ENCODE measurements at regions not wholly inside any gene's neighbourhood (a gene's known extent, or its start where the extent isn't known, plus 50 kb on each side); places are given as distances from the start of the nearest gene placed in this dataset.

GRCh38 chr2:188797371-188797770 is 176.8 kb upstream of the COL3A1 start (continued):
- TF ChIP-seq ZNF75D (CRISPR knock-in tag; IDR thresholded peaks at IDR 0.05; ENCODE audit: borderline replicate concordance): no peak
- TF ChIP-seq FUBP1 (CRISPR knock-in tag; IDR thresholded peaks at IDR 0.05; ENCODE audit: borderline replicate concordance): no peak

DNA sequence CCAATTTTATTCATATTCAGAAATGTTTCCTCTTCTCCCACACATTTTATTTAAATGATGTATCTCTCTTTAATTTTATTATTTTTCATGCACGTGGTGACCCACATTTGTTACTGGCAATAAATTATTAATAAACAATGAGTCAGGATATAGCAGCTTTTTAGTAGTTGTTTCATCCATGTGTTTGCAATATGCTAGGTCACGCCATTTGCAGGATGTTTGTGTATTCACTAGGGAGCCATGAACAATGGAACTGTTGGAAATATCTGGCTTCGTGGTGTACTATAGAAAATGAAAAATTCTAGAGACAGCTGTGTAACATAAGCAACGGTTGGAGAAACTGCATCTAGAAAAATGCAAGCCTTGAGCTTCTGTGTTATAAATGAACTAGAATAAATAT is 176.0 kb upstream of the COL3A1 start:
- in situ Hi-C loops (cut with HindIII; ENCODE audit: extremely low pct_ligation_motif_present, low pct_unique_long_range_greater_than_20kb): no loop called here
- intact Hi-C loops (cut with micrococcal nuclease; ENCODE audit: unreplicated experiment): no loop called here
- DNase-seq (ENCODE audit: low spot score) (no peak), FAIRE-seq (no peak), ATAC-seq (no peak)
- no TSS peak for BruUV-seq (replicated peaks)
- Histone ChIP-seq H4K20me1 (ENCODE audit: insufficient read depth, low read length) (no peaks in the 10 kb centered on the region), H3K27me3 (ENCODE audit: control insufficient read depth in 1 of 2, insufficient read depth in 2 of 2, low read length in 2 of 2) (no peaks in the 10 kb centered on the region), H3K9ac (ENCODE audit: insufficient read depth, low read depth, low read length) (no peak overlapping the region), H3K4me2 (ENCODE audit: low read depth, low read length) (no peak overlapping the region), H3K4me3 (replicated peaks in 1 of 3; ENCODE audit: insufficient read depth in 1 of 3, low read depth in 2 of 3, low read length in 3 of 3) (no peak overlapping the region), H3K4me1 (ENCODE audit: insufficient read depth, low read length) (no peaks in the 10 kb centered on the region), H3K36me3 (replicated peaks in 1 of 2; ENCODE audit: control insufficient read depth in 1 of 2, insufficient read depth in 2 of 2, low read length in 2 of 2) (no peaks in the 10 kb centered on the region), H3K27ac (ENCODE audit: extremely low read length, insufficient read depth, low read length) (no peak overlapping the region), H3K79me2 (ENCODE audit: insufficient read depth, low read length) (no peaks in the 10 kb centered on the region), H2AFZ (ENCODE audit: low read length) (no peak overlapping the region), H3K9me3 (ENCODE audit: low read length) (peaks cover 5% of the 10 kb centered on the region; the same call in 1 of the 2 replicates)
- WGBS (ENCODE audit: low lambda C conversion rate): 5% methylated on average over 4 of the region's 4 CpGs
- TF ChIP-seq HNF1B (CRISPR knock-in tag; IDR thresholded peaks at IDR 0.05) (no peak), ZNF562 (CRISPR knock-in tag; IDR thresholded peaks at IDR 0.05; ENCODE audit: borderline replicate concordance) (no peak), JUN (CRISPR knock-in tag; IDR thresholded peaks at IDR 0.05) (no peak), ARNTL (CRISPR knock-in tag; IDR thresholded peaks at IDR 0.05) (no peak), ZNF549 (CRISPR knock-in tag; IDR thresholded peaks at IDR 0.05) (no peak), ATF7-NPFF (CRISPR knock-in tag; IDR thresholded peaks at IDR 0.05; ENCODE audit: low read depth) (no peak), ZNF383 (CRISPR knock-in tag; IDR thresholded peaks at IDR 0.05; ENCODE audit: borderline replicate concordance) (no peak), RARG (CRISPR knock-in tag; IDR thresholded peaks at IDR 0.05; ENCODE audit: low read depth) (no peak), CEBPG (CRISPR knock-in tag; IDR thresholded peaks at IDR 0.05) (no peak), NR2F2 (IDR thresholded peaks at IDR 0.05; ENCODE audit: borderline replicate concordance, low read depth) (no peak), NFIB (CRISPR knock-in tag; IDR thresholded peaks at IDR 0.05; ENCODE audit: borderline replicate concordance) (no peak), GABPA (IDR thresholded peaks at IDR 0.05; ENCODE audit: low read depth, low read length) (no peak), GABPA (CRISPR knock-in tag; IDR thresholded peaks at IDR 0.05; ENCODE audit: low read depth) (no peak), ONECUT2 (CRISPR knock-in tag; IDR thresholded peaks at IDR 0.05) (no peak), GTF3A (CRISPR knock-in tag; conservative IDR thresholded peaks at IDR 0.05) (no peak)
- TF ChIP-seq, protein P1, sequence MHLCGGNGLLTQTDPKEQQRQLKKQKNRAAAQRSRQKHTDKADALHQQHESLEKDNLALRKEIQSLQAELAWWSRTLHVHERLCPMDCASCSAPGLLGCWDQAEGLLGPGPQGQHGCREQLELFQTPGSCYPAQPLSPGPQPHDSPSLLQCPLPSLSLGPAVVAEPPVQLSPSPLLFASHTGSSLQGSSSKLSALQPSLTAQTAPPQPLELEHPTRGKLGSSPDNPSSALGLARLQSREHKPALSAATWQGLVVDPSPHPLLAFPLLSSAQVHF (CRISPR knock-in tag; IDR thresholded peaks at IDR 0.05): no peak
- TF ChIP-seq, protein P2, sequence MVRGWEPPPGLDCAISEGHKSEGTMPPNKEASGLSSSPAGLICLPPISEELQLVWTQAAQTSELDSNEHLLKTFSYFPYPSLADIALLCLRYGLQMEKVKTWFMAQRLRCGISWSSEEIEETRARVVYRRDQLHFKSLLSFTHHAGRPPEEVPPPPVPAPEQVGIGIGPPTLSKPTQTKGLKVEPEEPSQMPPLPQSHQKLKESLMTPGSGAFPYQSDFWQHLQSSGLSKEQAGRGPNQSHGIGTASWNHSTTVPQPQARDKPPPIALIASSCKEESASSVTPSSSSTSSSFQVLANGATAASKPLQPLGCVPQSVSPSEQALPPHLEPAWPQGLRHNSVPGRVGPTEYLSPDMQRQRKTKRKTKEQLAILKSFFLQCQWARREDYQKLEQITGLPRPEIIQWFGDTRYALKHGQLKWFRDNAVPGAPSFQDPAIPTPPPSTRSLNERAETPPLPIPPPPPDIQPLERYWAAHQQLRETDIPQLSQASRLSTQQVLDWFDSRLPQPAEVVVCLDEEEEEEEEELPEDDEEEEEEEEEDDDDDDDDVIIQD (CRISPR knock-in tag; IDR thresholded peaks at IDR 0.05; ENCODE audit: low read depth): no peak
- ChIA-PET POLR2A (no interaction called here), CTCF (ENCODE audit: low intra/inter-chr PET ratio, low total read pairs) (no interaction called here)
